Omental fat pad (tissue), 3 donors: ENCODE measurements at regions not wholly inside any gene's neighbourhood (a gene's known extent, or its start where the extent isn't known, plus 50 kb on each side); places are given as distances from the start of the nearest gene placed in this dataset.

ENCODE experiments used
- ATAC-seq: fragments of 150-250 bp; one replicate; pipeline ENCODE4 v1.9.1; 2016; ENCODE audit warnings: mild to moderate bottlenecking, moderate library complexity; ENCODE audit not compliant: low FRiP score
- DNase-seq: peaks from one replicate; pipeline ENCODE4 v3.0.0-alpha.2; 2019; ENCODE audit warnings: low spot score
- TF ChIP-seq, protein P1 (sequence below), 3 donors: fragments of 450-650 bp; IDR thresholded peaks; one replicate each; pipeline ENCODE4 v1.5.1; 2016 to 2017; ENCODE audit warnings: antibody characterized with exemption in 3 of 3, mild to moderate bottlenecking in 3 of 3, moderate library complexity in 2 of 3

DNA sequence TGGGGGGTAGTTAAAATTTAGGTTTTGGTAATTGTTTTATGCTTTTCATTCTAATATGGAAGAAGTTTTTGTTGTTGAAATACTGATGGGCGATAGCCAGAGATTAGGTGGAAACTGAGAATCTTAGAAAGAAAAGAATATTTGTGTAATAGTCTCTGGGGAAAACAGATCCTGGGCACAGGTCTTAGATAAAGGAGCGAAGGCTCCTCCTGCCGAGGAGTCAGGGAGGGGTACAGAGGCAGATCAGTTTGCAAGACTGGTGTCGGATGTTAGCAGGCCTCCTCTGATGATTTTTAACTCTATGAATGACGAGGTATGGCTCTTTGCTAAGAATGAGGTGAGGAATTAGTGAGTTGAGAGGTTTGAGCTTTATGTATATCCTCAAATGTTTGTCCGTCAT lies 339.7 kb downstream of the HGF start:
- ATAC-seq: no peak
- TF ChIP-seq, protein P1, sequence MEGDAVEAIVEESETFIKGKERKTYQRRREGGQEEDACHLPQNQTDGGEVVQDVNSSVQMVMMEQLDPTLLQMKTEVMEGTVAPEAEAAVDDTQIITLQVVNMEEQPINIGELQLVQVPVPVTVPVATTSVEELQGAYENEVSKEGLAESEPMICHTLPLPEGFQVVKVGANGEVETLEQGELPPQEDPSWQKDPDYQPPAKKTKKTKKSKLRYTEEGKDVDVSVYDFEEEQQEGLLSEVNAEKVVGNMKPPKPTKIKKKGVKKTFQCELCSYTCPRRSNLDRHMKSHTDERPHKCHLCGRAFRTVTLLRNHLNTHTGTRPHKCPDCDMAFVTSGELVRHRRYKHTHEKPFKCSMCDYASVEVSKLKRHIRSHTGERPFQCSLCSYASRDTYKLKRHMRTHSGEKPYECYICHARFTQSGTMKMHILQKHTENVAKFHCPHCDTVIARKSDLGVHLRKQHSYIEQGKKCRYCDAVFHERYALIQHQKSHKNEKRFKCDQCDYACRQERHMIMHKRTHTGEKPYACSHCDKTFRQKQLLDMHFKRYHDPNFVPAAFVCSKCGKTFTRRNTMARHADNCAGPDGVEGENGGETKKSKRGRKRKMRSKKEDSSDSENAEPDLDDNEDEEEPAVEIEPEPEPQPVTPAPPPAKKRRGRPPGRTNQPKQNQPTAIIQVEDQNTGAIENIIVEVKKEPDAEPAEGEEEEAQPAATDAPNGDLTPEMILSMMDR (IDR thresholded peaks at IDR 0.05): no peak
- DNase-seq: no peak

DNA sequence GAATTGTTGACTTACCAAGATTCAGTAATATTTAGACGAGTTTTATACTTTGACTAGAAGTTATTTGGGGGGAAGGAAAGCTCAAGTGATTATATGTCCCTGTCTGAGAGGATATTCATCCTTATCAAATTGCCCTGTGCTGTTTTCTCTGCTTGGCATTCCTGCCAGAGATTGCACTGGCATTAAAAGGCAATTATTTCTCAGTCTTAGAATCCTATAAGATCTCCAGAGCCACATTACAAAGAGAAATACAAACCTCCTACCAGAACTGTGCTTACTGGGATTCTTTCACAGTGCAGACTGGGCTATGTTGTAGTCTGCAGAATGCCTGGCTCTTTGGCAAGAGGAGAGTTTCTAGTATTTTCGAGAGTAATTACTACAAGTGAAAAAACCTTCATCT lies 342.4 kb downstream of the HGF start:
- DNase-seq (no peak), ATAC-seq (no peak)
- TF ChIP-seq, protein P1 (IDR thresholded peaks at IDR 0.05): no peak

DNA sequence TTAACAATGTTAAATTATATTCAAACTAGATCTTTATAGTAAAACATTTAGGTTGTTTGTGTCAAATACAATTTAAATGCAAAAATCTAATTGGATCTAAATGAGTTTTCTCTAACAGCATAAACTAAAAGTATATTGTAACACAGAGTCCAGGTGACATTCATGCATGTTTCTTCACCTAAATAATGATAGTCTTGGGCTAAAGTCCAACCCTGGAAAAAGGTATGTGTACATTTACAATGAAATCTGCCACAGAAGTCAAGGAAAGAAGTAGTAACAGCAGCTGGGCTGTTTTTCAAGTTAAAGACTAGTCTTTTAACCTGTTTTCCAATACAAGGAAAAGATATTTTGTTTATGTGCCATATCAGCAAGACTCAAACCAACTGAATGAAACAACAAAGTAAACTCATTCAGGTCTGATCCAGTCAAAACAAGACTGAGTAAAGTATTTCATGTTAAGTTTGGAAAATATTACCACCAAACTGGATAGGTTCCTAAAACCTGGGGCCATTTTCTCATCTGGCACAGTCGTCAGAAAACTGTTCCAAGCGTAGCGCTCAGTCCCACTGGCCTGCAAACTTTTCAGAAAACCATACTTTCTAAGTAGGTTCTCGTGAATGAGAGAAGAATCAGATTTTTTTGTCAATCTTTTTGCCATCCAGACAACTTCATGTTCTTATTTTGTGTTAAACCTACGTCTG lies 349.2 kb downstream of the HGF start:
- no peak for DNase-seq
- ATAC-seq: no peak
- TF ChIP-seq, protein P1 (IDR thresholded peaks at IDR 0.05): no peak

DNA sequence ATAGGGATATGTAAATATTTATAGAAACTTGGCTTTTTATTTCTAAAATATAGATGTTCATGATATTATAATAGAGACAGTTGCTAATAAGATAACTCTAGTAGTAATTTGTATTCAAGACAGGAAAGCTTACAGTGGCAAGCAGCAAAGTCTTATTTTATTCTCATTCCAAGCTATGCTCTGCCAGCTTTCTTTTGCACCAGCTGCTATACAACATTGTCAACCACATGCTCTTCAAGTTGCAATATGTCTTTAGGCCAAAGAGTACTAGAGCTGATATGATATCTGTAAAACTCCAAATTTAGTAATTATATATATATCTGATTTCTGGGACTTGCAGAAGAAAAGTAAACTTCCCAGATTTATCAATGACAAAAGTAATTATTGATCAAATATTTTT lies 350.1 kb downstream of the HGF start:
- ATAC-seq (no peak), DNase-seq (no peak)
- TF ChIP-seq, protein P1 (IDR thresholded peaks at IDR 0.05): no peak

DNA sequence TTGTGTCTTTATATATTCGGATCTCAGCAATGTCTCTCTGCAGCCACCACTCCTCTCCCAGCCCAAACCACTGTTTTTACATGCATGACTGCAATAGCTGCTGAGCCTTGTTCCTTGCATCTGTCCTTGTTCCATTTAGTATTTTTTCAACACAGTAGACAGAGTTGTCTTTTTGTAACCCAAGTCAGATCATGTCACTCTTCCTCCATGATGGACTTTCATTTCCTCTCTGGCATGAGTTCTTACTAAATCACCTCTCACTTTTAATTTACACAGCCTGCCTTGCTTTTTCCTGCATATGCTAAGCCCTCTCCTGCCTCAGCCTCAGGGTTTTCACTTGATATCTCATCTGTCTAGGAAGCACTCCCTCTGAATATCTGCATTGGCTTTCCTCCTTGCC lies 353.2 kb downstream of the HGF start:
- TF ChIP-seq, protein P1 (IDR thresholded peaks at IDR 0.05): no peak
- ATAC-seq: no peak
- DNase-seq: no peak

DNA sequence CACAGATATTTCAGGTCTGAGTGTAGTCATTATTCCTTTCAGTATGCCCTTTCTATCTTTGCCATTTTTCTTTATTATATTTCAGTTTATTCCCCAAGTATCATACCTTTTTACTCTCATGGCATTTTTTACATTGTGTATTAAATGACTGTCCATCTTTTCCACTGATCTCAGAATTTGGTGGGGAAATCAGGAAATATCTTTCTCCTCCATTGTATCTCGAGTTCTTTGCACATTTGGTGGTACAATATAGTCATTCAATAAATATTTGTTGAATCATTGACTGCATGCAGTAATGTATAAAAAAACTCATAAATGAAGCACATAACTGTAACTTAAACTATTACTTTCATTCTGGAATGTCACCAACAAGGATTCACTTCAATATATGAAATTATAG lies 354.7 kb downstream of the HGF start:
- DNase-seq (no peak), ATAC-seq (no peak)
- TF ChIP-seq, protein P1 (IDR thresholded peaks at IDR 0.05): no peak

DNA sequence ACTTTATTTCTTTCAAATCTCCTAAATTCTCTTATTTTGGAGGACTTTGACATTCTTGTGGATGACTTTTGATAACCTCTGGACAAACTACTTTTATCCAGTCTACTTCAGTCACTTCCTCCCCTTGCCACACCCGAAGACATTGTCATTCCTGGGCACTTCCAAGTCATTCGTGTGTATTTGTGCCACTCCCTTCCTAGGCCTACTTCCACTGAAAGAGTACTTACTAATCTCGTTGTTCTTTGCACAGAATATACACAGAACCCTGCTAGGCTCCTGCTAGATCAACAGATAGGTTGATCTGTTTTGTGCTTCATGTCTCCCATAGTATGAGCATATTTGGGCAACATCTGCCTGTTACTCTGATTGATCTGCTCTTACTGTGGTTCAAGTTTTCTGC lies 355.4 kb downstream of the HGF start:
- DNase-seq: no peak
- TF ChIP-seq, protein P1 (IDR thresholded peaks at IDR 0.05): no peak
- no peak for ATAC-seq
